ENCODE measurements at regions not wholly inside any gene's neighbourhood (a gene's known extent, or its start where the extent isn't known, plus 50 kb on each side); places are given as distances from the start of the nearest gene placed in this dataset.

GRCh38 chr6:54729716-54730115 lies 116.9 kb upstream of the FAM83B start:
- TF ChIP-seq CTCF (IDR thresholded peaks at IDR 0.05) = no peak
- Mint-ChIP-seq H3K4me1 (ENCODE audit: low read depth) (no peaks in the 10 kb centered on the region), H3K9me3 (no peaks in the 10 kb centered on the region), H3K4me3 (no peak overlapping the region), H3K27me3 (ENCODE audit: insufficient read depth) (no peaks in the 10 kb centered on the region; the same call in 1 of the 2 replicates), H3K27ac (no peak overlapping the region), H3K36me3 (ENCODE audit: low read depth) (no peaks in the 10 kb centered on the region)
- DNase-seq = no peak

- no peak overlapping the region for H3K4me3 Mint-ChIP-seq
- H3K27me3 Mint-ChIP-seq (ENCODE audit: insufficient read depth) = peaks cover under 1% of the 10 kb centered on the region; the same call in 1 of the 2 replicates
- H3K9me3 Mint-ChIP-seq = peaks cover 5% of the 10 kb centered on the region; the same call in 1 of the 2 replicates
- H3K36me3 Mint-ChIP-seq (ENCODE audit: low read depth) = no peaks in the 10 kb centered on the region
- no peaks in the 10 kb centered on the region for H3K4me1 Mint-ChIP-seq (ENCODE audit: low read depth)
- H3K27ac Mint-ChIP-seq = no peak overlapping the region
- no peak for TF ChIP-seq CTCF (IDR thresholded peaks at IDR 0.05)
- DNase-seq = no peak
These were observed 115.6 kb upstream of the FAM83B start for GRCh38 chr6:54730767-54731630.

- TF ChIP-seq CTCF (IDR thresholded peaks at IDR 0.05) = peak; percentile 56; the same call in 1 of the 2 replicates
- Mint-ChIP-seq H3K27me3 (ENCODE audit: insufficient read depth) (peaks cover 1% of the 10 kb centered on the region; the same call in 1 of the 2 replicates), H3K4me3 (no peak overlapping the region), H3K4me1 (ENCODE audit: low read depth) (no peaks in the 10 kb centered on the region), H3K27ac (no peak overlapping the region), H3K9me3 (peaks cover 10% of the 10 kb centered on the region; the same call in 1 of the 2 replicates), H3K36me3 (ENCODE audit: low read depth) (no peaks in the 10 kb centered on the region)
- no peak for DNase-seq
These were observed 109.3 kb upstream of the FAM83B start for GRCh38 chr6:54737247-54737646.

- Mint-ChIP-seq H3K27me3 (ENCODE audit: insufficient read depth) (no peaks in the 10 kb centered on the region), H3K36me3 (ENCODE audit: low read depth) (no peaks in the 10 kb centered on the region), H3K9me3 (no peaks in the 10 kb centered on the region), H3K4me3 (no peak overlapping the region), H3K27ac (no peak overlapping the region), H3K4me1 (ENCODE audit: low read depth) (no peaks in the 10 kb centered on the region)
- no peak for TF ChIP-seq CTCF (IDR thresholded peaks at IDR 0.05)
- no peak for DNase-seq
These were observed 98.6 kb upstream of the FAM83B start for GRCh38 chr6:54747955-54748354.

- no peak for DNase-seq
- Mint-ChIP-seq H3K9me3 (no peaks in the 10 kb centered on the region; the same call in 1 of the 2 replicates), H3K27me3 (ENCODE audit: insufficient read depth) (no peaks in the 10 kb centered on the region; the same call in 1 of the 2 replicates), H3K4me1 (ENCODE audit: low read depth) (no peaks in the 10 kb centered on the region; the same call in 1 of the 2 replicates), H3K27ac (no peak overlapping the region), H3K36me3 (ENCODE audit: low read depth) (no peaks in the 10 kb centered on the region), H3K4me3 (no peak overlapping the region)
- no peak for TF ChIP-seq CTCF (IDR thresholded peaks at IDR 0.05)
These were observed 92.2 kb upstream of the FAM83B start for GRCh38 chr6:54754406-54754805.
